NCI-H748 treated with DMSO at 0.1 percent for 48 hours (cell line): ENCODE measurements at regions not wholly inside any gene's neighbourhood (a gene's known extent, or its start where the extent isn't known, plus 50 kb on each side); places are given as distances from the start of the nearest gene placed in this dataset.

Source experiments
- DNase-seq: peaks from one replicate; lab custom pipeline; 2025; lab: John Stamatoyannopoulos, UW

GRCh38 chr5:110073534-110073933 lies 383.8 kb downstream of the MAN2A1 start:
- no peak for DNase-seq

GRCh38 chr5:110075656-110076055 lies 385.9 kb downstream of the MAN2A1 start:
- DNase-seq: no peak

GRCh38 chr5:110077147-110077546 lies 387.4 kb downstream of the MAN2A1 start:
- no peak for DNase-seq

- no peak for DNase-seq
Measured at GRCh38 chr5:110082194-110082593, 392.5 kb downstream of the MAN2A1 start.

- no peak for DNase-seq
Measured at GRCh38 chr5:110082863-110083262, 393.1 kb downstream of the MAN2A1 start.

- no peak for DNase-seq
Measured at GRCh38 chr5:110085826-110086225, 396.1 kb downstream of the MAN2A1 start.

GRCh38 chr5:110086658-110087388 lies 397.1 kb downstream of the MAN2A1 start:
- DNase-seq: no peak

GRCh38 chr5:110087829-110088228 lies 398.1 kb downstream of the MAN2A1 start:
- DNase-seq: no peak

- DNase-seq: no peak
Measured at GRCh38 chr5:110088676-110089436, 399.1 kb downstream of the MAN2A1 start.

GRCh38 chr5:110092955-110093785 lies 403.4 kb downstream of the MAN2A1 start:
- no peak for DNase-seq

- no peak for DNase-seq
Measured at GRCh38 chr5:110094109-110094508, 404.4 kb downstream of the MAN2A1 start.

- no peak for DNase-seq
Measured at GRCh38 chr5:110094548-110094947, 404.8 kb downstream of the MAN2A1 start.

GRCh38 chr5:110096419-110096818 lies 406.7 kb downstream of the MAN2A1 start:
- DNase-seq: no peak

GRCh38 chr5:110099572-110099971 lies 409.8 kb downstream of the MAN2A1 start:
- DNase-seq: no peak

GRCh38 chr5:110103081-110103480 lies 413.4 kb downstream of the MAN2A1 start:
- no peak for DNase-seq

- DNase-seq: no peak
Measured at GRCh38 chr5:110104060-110104725, 414.5 kb downstream of the MAN2A1 start.

GRCh38 chr5:110104726-110105669 lies 415.3 kb downstream of the MAN2A1 start:
- DNase-seq: no peak

- DNase-seq: no peak
Measured at GRCh38 chr5:110105692-110106091, 416.0 kb downstream of the MAN2A1 start.

- DNase-seq: no peak
Measured at GRCh38 chr5:110106750-110107149, 417.0 kb downstream of the MAN2A1 start.

- no peak for DNase-seq
Measured at GRCh38 chr5:110108520-110108919, 418.8 kb downstream of the MAN2A1 start.

GRCh38 chr5:110109667-110110066 lies 419.9 kb downstream of the MAN2A1 start:
- no peak for DNase-seq
